Stomach (tissue), 8 donors: ENCODE measurements at regions not wholly inside any gene's neighbourhood (a gene's known extent, or its start where the extent isn't known, plus 50 kb on each side); places are given as distances from the start of the nearest gene placed in this dataset.

ENCODE experiments used
- DNase-seq, 2 donors: peaks; one replicate each; pipeline versions ENCODE4 v3.0.0 to v3.0.0-alpha.2; 2013 to 2019
- H3K27ac ChIP-seq, 5 donors: fragments of 200-600 bp in 4 of 5; sonication (generic) in 4 of 5; one replicate each; pipeline ENCODE4 v1.5.1; 2013 to 2019; ENCODE audit warnings: mild to moderate bottlenecking in 1 of 5, moderate library complexity in 1 of 5
- H3K27me3 ChIP-seq, 3 donors: fragments of 200-600 bp; sonication (generic); one replicate each; pipeline ENCODE4 v1.5.1; 2017 to 2019; ENCODE audit warnings: mixed run types in 1 of 3
- H3K36me3 ChIP-seq, 4 donors: fragments of 200-600 bp; sonication (generic); 1 replicate in 3 of 4; 2 replicates in 1 of 4; pipeline ENCODE4 v1.5.1; 2016 to 2019
- H3K4me1 ChIP-seq, 4 donors: fragments of 200-600 bp; sonication (generic); one replicate each; pipeline ENCODE4 v1.5.1; 2016 to 2019
- H3K4me3 ChIP-seq, 4 donors: fragments of 200-600 bp; sonication (generic) in 3 of 4; one replicate each; pipeline ENCODE4 v1.5.1; 2016 to 2019; ENCODE audit warnings: mild to moderate bottlenecking in 1 of 4
- H3K9me3 ChIP-seq, 4 donors: fragments of 200-600 bp; sonication (generic); one replicate each; pipeline ENCODE4 v1.5.1; 2016 to 2019
- EP300 ChIP-seq: sonication (generic); formaldehyde crosslinking; IDR thresholded peaks from one replicate; pipeline ENCODE4 v1.6.1; 2017; ENCODE audit warnings: antibody characterized with exemption
- POLR2A ChIP-seq, 4 donors: fragments of 450-650 bp; IDR thresholded peaks; one replicate each; pipeline ENCODE4 v1.6.1; 2016; ENCODE audit warnings: antibody characterized with exemption in 4 of 4, control low read depth in 2 of 4, mild to moderate bottlenecking in 1 of 4, moderate library complexity in 1 of 4
- POLR2AphosphoS5 ChIP-seq, 3 donors: sonication (generic); formaldehyde crosslinking; IDR thresholded peaks; one replicate each; pipeline ENCODE4 v1.6.1; 2016; ENCODE audit warnings: antibody characterized with exemption in 3 of 3
- WGBS, 5 donors: extraction: QIAGEN DNeasy Blood & Tissue Kit in 3 of 5; methylation state at CpG; one replicate each; pipeline versions ENCODE4 v1.1.5 to v1.1.7; 2013 to 2018; 5-methylcytosine and 5-hydroxymethylcytosine counted together
- intact Hi-C: fragments of 100-400 bp; cut with DNase I; formaldehyde crosslinking; loops from one replicate; pipeline ENCODE4 v1.15.1; 2023; ENCODE audit warnings: low total_unique reads
- TF ChIP-seq, protein P1 (sequence below), 7 experiments: fragments of 450-650 bp in 4 of 7; fragments of 200-600 bp in 3 of 7; sonication (generic) in 3 of 7; IDR thresholded peaks; one replicate each; pipeline ENCODE4 v1.5.1; 2016 to 2019; ENCODE audit warnings: antibody characterized with exemption in 7 of 7, control low read depth in 2 of 7, mild to moderate bottlenecking in 1 of 7
- donor health status: healthy with polysubstance abuse.
- donor health status: Bipolar disorder and iron deficiency.
- donor health status: healthy.

DNA sequence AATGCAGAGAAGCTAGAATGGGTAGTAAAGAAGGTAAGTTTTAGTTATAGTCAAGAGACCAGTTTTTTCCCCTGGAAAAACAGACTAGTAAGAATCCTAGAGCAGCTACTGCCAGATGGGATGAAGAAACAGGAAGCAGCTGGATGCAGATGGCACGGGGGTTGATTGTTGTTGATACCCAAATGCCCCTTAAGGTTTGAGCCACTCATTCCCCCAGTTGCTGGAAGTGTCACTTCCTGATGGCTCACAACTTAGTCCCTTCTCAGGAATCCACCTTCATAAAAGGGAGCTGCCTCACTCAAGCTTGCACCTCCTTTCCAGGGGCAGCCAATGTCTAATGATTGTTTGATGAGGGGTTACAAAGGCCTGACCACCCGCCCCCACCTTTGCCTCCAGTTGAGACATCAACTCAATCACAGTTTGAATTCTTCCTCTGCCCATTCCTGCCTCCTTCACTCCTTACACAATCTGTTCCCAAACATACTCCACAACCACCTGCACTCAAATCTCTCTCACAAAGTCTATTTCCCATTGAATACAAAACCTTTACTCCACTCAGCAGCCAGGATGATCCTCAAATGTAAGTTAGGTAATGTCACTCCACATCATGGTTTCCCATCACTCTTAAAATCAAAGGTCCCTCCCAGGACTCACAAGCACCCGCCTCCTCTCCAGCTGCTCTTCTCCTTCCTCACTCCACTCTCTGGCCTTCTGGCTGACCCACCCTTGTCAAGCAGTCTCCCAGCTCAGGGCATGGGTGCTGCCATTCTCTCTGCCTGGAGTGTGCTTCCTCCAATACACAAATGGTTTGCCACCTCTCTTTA is 450.1 kb upstream of the THBS1 start:
- Histone ChIP-seq H3K27ac (peak overlapping the region in 1 of 5 donors; percentile 31), H3K9me3 (no peaks in the 10 kb centered on the region), H3K4me3 (no peak overlapping the region), H3K27me3 (no peaks in the 10 kb centered on the region), H3K36me3 (no peaks in the 10 kb centered on the region), H3K4me1 (peaks cover 13 to 37% (median 24%) of the 10 kb centered on the region in 4 donors)
- WGBS, 5 donors, result 67 to 91% (median 85%) methylated on average over 3 of the region's 3 CpGs
- TF ChIP-seq EP300 (no peak), POLR2AphosphoS5 (IDR thresholded peaks at IDR 0.05) (no peak), POLR2A (IDR thresholded peaks at IDR 0.05) (no peak)
- TF ChIP-seq, protein P1, sequence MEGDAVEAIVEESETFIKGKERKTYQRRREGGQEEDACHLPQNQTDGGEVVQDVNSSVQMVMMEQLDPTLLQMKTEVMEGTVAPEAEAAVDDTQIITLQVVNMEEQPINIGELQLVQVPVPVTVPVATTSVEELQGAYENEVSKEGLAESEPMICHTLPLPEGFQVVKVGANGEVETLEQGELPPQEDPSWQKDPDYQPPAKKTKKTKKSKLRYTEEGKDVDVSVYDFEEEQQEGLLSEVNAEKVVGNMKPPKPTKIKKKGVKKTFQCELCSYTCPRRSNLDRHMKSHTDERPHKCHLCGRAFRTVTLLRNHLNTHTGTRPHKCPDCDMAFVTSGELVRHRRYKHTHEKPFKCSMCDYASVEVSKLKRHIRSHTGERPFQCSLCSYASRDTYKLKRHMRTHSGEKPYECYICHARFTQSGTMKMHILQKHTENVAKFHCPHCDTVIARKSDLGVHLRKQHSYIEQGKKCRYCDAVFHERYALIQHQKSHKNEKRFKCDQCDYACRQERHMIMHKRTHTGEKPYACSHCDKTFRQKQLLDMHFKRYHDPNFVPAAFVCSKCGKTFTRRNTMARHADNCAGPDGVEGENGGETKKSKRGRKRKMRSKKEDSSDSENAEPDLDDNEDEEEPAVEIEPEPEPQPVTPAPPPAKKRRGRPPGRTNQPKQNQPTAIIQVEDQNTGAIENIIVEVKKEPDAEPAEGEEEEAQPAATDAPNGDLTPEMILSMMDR (IDR thresholded peaks at IDR 0.05), result no peak
- intact Hi-C loops, result no loop called here
- no peak for DNase-seq

DNA sequence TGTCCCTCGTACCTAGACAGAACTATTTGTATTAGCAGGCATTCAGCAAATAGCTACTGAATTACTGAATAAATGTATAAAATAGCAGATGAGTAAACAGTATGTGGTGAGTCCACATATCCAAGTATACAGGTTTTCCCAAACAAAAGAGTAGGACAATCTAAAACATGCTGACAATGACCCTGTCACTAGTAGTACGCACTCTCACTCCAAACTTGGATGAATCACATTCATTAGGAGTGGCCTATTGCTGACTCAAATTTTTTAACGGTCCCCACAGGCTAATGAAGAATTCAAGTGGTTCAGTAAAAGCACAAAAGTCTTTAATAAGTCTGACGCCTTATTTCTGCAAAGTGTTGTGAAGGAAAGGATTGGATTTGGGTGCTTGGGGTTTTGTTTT is 449.3 kb upstream of the THBS1 start:
- intact Hi-C loops, result no loop called here
- Histone ChIP-seq H3K4me1 (peaks cover 13 to 37% (median 24%) of the 10 kb centered on the region in 4 donors), H3K27ac (peak overlapping the region in 1 of 5 donors; percentile 55), H3K4me3 (no peak overlapping the region), H3K27me3 (no peaks in the 10 kb centered on the region), H3K36me3 (no peaks in the 10 kb centered on the region), H3K9me3 (no peaks in the 10 kb centered on the region)
- DNase-seq, result no peak
- 79 to 86% (median 84%) methylated on average over 4 of the region's 4 CpGs for WGBS, 5 donors
- TF ChIP-seq POLR2A (IDR thresholded peaks at IDR 0.05), result no peak
- no peak for TF ChIP-seq POLR2AphosphoS5 (IDR thresholded peaks at IDR 0.05)
- TF ChIP-seq, protein P1 (IDR thresholded peaks at IDR 0.05), result no peak
- TF ChIP-seq EP300, result no peak

DNA sequence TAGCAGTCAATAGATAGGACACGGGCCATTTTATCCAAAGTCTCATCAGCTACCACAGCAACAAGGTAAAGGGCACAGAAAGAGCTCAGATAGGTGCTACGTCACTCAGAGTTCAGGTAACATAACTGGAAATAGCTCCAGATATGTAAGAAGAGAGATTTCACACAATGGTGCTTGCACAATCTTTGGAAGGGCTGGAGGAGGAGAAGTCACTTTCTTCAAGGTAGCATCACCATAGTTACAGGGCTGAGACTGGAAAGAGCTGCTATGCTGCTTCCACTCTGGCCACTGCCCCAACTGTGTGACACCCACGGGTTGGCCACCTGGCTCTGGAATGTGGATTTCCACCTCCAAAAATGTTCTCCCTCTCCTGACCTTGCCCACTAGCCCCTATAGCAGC is 448.8 kb upstream of the THBS1 start:
- Histone ChIP-seq H3K9me3 (no peaks in the 10 kb centered on the region), H3K27ac (peak overlapping the region in 2 of 5 donors; percentile 55 to 56), H3K4me3 (no peak overlapping the region), H3K36me3 (no peaks in the 10 kb centered on the region), H3K27me3 (no peaks in the 10 kb centered on the region), H3K4me1 (peaks cover 13 to 33% (median 22%) of the 10 kb centered on the region in 4 donors)
- intact Hi-C loops, result no loop called here
- WGBS, 5 donors, result 72 to 93% (median 84%) methylated on average over 3 of the region's 3 CpGs
- TF ChIP-seq, protein P1 (IDR thresholded peaks at IDR 0.05), result no peak
- no peak for TF ChIP-seq POLR2AphosphoS5 (IDR thresholded peaks at IDR 0.05)
- no peak for TF ChIP-seq POLR2A (IDR thresholded peaks at IDR 0.05)
- no peak for TF ChIP-seq EP300
- no peak for DNase-seq

DNA sequence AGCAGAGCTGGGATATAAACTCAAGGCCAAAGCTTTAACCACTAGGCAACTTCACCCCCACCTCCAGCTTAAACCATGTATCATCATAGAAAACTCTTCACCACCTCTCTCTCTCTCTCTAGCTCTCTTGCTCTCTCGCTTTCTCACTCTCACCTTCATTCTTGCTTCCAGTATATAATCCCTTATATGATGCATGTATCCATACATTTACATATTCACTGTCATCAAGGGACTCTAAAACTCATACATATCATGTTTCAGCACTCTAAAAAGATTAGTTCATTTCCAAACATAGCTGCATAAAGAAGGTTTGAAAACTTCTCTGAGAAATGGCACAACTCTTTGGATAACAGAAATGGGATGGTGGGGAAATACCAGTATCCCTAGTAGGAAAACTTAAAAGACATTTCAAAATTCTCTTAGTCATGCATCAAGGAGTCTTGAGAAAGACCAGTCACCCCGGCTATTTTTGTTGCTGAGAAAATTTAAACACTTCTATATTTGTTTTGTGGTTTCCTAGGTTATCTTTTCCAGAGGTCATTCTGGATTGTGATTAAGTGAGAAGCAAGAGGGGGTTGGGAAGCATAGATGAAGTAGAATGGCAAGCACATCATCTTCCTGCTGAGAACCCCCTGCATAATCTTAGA is 447.8 kb upstream of the THBS1 start:
- peak in 1 of 2 donors; percentile 78 for DNase-seq
- Histone ChIP-seq H3K27ac (peak overlapping the region in 2 of 5 donors; percentile 55 to 56), H3K36me3 (no peaks in the 10 kb centered on the region), H3K4me1 (peaks cover 5 to 23% (median 17%) of the 10 kb centered on the region in 4 donors), H3K4me3 (no peak overlapping the region), H3K27me3 (no peaks in the 10 kb centered on the region), H3K9me3 (no peaks in the 10 kb centered on the region)
- TF ChIP-seq, protein P1 (IDR thresholded peaks at IDR 0.05), result no peak
- TF ChIP-seq POLR2AphosphoS5 (IDR thresholded peaks at IDR 0.05), result peak in 2 of 3 donors; percentile 39 to 50
- intact Hi-C loops, result no loop called here
- 38 to 52% (median 43%) methylated on average over 2 of the region's 2 CpGs for WGBS, 5 donors
